ENCODE measurements at regions not wholly inside any gene's neighbourhood (a gene's known extent, or its start where the extent isn't known, plus 50 kb on each side); places are given as distances from the start of the nearest gene placed in this dataset.
A peak's percentile ranks its signal among the peaks of the same experiment; 100 is the strongest.
"Not testable (repeated sequence)": the region's sequence is repeated elsewhere in the genome, so short reads cannot be mapped to it uniquely, and the experiment has no call there.

DNA sequence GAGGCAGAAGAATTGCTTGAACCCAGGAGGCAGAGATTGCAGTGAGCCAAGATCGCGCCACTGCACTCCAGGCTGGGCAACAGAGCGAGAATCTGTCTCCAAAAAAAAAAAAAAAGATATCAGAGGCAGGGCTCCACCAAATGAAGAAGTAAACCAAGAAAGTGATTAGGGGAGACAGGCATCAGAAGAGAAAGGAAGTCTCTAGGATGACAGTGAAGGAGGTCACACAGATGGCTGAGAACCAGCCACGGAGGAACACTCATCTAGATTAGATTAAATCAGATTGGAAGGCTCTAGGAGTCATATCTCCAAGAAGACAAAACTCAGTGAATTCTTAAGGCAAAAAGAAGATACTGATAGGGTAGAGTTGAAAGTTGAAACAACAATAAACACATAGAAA, 102.2 kb upstream of the CCDC28A start:
- DNase-seq (ENCODE audit: unreplicated experiment): no peak
- TF ChIP-seq, protein P1, sequence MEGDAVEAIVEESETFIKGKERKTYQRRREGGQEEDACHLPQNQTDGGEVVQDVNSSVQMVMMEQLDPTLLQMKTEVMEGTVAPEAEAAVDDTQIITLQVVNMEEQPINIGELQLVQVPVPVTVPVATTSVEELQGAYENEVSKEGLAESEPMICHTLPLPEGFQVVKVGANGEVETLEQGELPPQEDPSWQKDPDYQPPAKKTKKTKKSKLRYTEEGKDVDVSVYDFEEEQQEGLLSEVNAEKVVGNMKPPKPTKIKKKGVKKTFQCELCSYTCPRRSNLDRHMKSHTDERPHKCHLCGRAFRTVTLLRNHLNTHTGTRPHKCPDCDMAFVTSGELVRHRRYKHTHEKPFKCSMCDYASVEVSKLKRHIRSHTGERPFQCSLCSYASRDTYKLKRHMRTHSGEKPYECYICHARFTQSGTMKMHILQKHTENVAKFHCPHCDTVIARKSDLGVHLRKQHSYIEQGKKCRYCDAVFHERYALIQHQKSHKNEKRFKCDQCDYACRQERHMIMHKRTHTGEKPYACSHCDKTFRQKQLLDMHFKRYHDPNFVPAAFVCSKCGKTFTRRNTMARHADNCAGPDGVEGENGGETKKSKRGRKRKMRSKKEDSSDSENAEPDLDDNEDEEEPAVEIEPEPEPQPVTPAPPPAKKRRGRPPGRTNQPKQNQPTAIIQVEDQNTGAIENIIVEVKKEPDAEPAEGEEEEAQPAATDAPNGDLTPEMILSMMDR (IDR thresholded peaks at IDR 0.05; ENCODE audit: unreplicated experiment): no peak
- H3K27ac Mint-ChIP-seq (ENCODE audit: low read depth, unreplicated experiment): no peak overlapping the region
- no peaks in the 10 kb centered on the region for H3K9me3 Mint-ChIP-seq (ENCODE audit: unreplicated experiment)
- ChIA-PET CTCF (interaction anchor here (0.6 to 1.4 kb wide), 2 partner anchors 23 to 76 kb away, joined by 3 to 4 read pairs; no protein-coding TSS in a partner anchor), POLR2A (interaction anchor here (1.3 to 5.2 kb wide), 3 partner anchors 12 to 21 kb away, joined by 3 to 62 read pairs (median 22); no protein-coding TSS in a partner anchor)
- H3K27me3 Mint-ChIP-seq (ENCODE audit: insufficient read depth, unreplicated experiment): no peaks in the 10 kb centered on the region
- intact Hi-C loops (cut with micrococcal nuclease): no loop called here
- H3K4me3 Mint-ChIP-seq (ENCODE audit: unreplicated experiment): no peak overlapping the region
- H3K4me1 Mint-ChIP-seq (ENCODE audit: insufficient read depth, unreplicated experiment): peaks cover 8% of the 10 kb centered on the region
- peaks cover 12% of the 10 kb centered on the region for H3K36me3 Mint-ChIP-seq (ENCODE audit: insufficient read depth, unreplicated experiment)
- no TSS peak for BruUV-seq (replicated peaks)

DNA sequence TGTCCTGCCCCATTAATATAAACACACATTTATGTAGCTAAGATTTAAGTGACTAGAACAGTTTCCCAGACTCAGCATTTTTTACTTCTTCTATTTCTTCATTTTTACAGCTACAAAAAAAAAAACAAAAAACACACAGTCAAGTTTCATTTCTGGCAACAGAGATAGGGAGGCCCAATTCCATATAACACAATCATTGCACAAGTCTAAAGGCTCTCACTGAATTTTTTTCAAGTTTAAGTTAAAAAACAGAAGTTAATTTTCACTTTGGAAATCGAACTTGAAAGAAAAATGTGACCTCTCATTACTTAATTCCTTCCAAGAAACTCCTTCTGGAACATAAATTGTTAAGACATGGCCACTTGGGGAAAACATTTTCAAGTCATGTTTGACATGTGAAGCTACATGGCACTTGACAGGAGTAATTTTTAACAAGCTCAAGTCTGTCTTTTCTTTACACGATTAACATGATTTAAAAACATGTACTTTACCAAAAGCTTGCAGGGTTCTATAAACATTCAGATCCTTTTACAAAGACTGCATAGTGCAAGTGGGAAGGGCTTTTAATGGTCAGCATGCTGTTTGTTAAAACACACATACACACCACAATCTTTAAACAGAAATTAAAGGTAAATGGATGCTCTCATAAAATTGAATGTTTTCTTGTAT, 100.1 kb upstream of the CCDC28A start:
- BruUV-seq (replicated peaks): no TSS peak
- DNase-seq (ENCODE audit: unreplicated experiment): no peak
- Mint-ChIP-seq H3K27me3 (ENCODE audit: insufficient read depth, unreplicated experiment) (no peaks in the 10 kb centered on the region), H3K4me3 (ENCODE audit: unreplicated experiment) (peak overlapping the region; percentile 8), H3K27ac (ENCODE audit: low read depth, unreplicated experiment) (peak overlapping the region; percentile 54), H3K9me3 (ENCODE audit: unreplicated experiment) (no peaks in the 10 kb centered on the region), H3K36me3 (ENCODE audit: insufficient read depth, unreplicated experiment) (peaks cover 12% of the 10 kb centered on the region), H3K4me1 (ENCODE audit: insufficient read depth, unreplicated experiment) (peaks cover 8% of the 10 kb centered on the region)
- POLR2A ChIA-PET: interaction anchor here (0.8 to 5.2 kb wide), 7 partner anchors 9 to 567 kb away, joined by 3 to 62 read pairs (median 7); no protein-coding TSS in a partner anchor
- TF ChIP-seq, protein P1 (IDR thresholded peaks at IDR 0.05; ENCODE audit: unreplicated experiment): no peak
- CTCF ChIA-PET: interaction anchor here (0.6 to 2.1 kb wide), 9 partner anchors 9 to 83 kb away, joined by 3 to 7 read pairs (median 4); no protein-coding TSS in a partner anchor
- intact Hi-C loops (cut with micrococcal nuclease): no loop called here

DNA sequence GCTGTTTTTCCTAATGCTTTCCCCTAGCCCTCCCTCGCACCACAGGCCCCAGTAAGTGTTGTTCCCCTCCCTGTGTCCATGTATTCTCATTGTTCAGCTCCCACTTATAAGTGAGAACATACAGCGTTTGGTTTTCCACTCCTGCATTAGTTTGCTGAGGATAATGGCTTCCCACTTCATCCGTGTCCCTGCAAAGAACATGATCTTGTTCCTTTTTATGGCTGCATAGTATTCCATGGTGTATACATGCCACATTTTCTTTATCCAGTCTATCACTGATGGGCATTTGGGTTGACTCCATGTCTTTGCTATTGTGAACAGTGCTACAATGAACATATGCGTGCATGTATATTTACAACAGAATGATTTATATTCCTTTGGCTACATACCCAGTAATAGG, 99.1 kb upstream of the CCDC28A start:
- H3K27ac Mint-ChIP-seq (ENCODE audit: low read depth, unreplicated experiment); DNase-seq (ENCODE audit: unreplicated experiment); intact Hi-C loops (cut with micrococcal nuclease); H3K4me3 Mint-ChIP-seq (ENCODE audit: unreplicated experiment); H3K4me1 Mint-ChIP-seq (ENCODE audit: insufficient read depth, unreplicated experiment); H3K9me3 Mint-ChIP-seq (ENCODE audit: unreplicated experiment); H3K27me3 Mint-ChIP-seq (ENCODE audit: insufficient read depth, unreplicated experiment): not testable (repeated sequence)
- ChIA-PET CTCF (interaction anchor here (0.6 to 1.4 kb wide), 6 partner anchors 11 to 84 kb away, joined by 3 to 7 read pairs (median 3); no protein-coding TSS in a partner anchor), POLR2A (interaction anchor here (0.7 to 5.2 kb wide), 4 partner anchors 9 to 61 kb away, joined by 3 to 62 read pairs (median 4); no protein-coding TSS in a partner anchor)
- TSS peak; percentile 8 for BruUV-seq (replicated peaks)
- H3K36me3 Mint-ChIP-seq (ENCODE audit: insufficient read depth, unreplicated experiment): peaks cover 12% of the 10 kb centered on the region

DNA sequence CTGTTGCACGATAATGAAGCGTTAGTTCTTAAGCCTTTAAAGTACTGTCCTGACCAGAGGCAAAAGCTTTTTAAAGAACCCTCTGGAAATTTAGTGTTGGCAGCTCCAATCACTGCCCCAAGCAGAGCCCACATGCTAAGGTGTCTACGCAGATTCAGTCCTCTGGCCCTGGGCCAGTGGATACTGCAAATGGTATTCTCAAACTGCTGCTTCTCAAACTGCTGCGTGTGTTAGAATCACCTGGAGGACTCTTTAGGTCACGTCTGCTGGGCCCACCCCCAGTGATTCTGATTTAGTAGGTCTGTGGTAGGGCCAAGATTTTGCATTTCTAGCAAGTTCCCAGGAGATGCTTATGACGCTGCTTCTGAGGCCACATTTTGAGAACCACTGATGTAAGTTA, 96.0 kb upstream of the CCDC28A start:
- Mint-ChIP-seq H3K9me3 (ENCODE audit: unreplicated experiment) (no peaks in the 10 kb centered on the region), H3K4me1 (ENCODE audit: insufficient read depth, unreplicated experiment) (peaks cover 10% of the 10 kb centered on the region), H3K36me3 (ENCODE audit: insufficient read depth, unreplicated experiment) (no peaks in the 10 kb centered on the region), H3K27ac (ENCODE audit: low read depth, unreplicated experiment) (no peak overlapping the region), H3K4me3 (ENCODE audit: unreplicated experiment) (no peak overlapping the region), H3K27me3 (ENCODE audit: insufficient read depth, unreplicated experiment) (no peaks in the 10 kb centered on the region)
- BruUV-seq (replicated peaks): no TSS peak
- ChIA-PET CTCF (no interaction called here), POLR2A (interaction anchor here (0.6 to 3.0 kb wide), 5 partner anchors 14 to 96 kb away, joined by 3 to 21 read pairs (median 3); partner anchors contain the start of gene CCDC28A)
- intact Hi-C loops (cut with micrococcal nuclease): no loop called here
- DNase-seq (ENCODE audit: unreplicated experiment): no peak
- TF ChIP-seq, protein P1 (IDR thresholded peaks at IDR 0.05; ENCODE audit: unreplicated experiment): no peak
